Right cardiac atrium (tissue), 5 donors: ENCODE measurements at regions not wholly inside any gene's neighbourhood (a gene's known extent, or its start where the extent isn't known, plus 50 kb on each side); places are given as distances from the start of the nearest gene placed in this dataset.

ENCODE experiments used
- ATAC-seq, 2 donors: fragments of 200-7000 bp; cut with Tn5 transposase; one replicate each; pipeline versions ENCODE4 v1.8.0 to v1.9.1; 2020; ENCODE audit warnings: moderate library complexity in 2 of 2, mild to moderate bottlenecking in 1 of 2
- DNase-seq, 3 donors: peaks; one replicate each; pipeline ENCODE4 v3.0.0-alpha.2; 2020
- H3K27ac ChIP-seq: one replicate; pipeline ENCODE4 v1.5.1; 2013; ENCODE audit warnings: mild to moderate bottlenecking, low read length, control low read depth, moderate library complexity
- H3K27me3 ChIP-seq: one replicate; pipeline ENCODE4 v1.6.1; 2013; ENCODE audit not compliant: control insufficient read depth, insufficient read depth
- H3K4me1 ChIP-seq: one replicate; pipeline ENCODE4 v1.6.1; 2013; ENCODE audit warnings: low read length; ENCODE audit not compliant: control insufficient read depth, insufficient read depth
- H3K4me3 ChIP-seq: one replicate; pipeline ENCODE4 v1.5.1; 2013; ENCODE audit warnings: low read length, control low read depth
- H3K9me3 ChIP-seq: one replicate; pipeline ENCODE4 v1.6.1; 2013; ENCODE audit warnings: low read length; ENCODE audit not compliant: control insufficient read depth
- WGBS: extraction: QIAGEN DNeasy Blood & Tissue Kit; methylation state at CpG from one replicate; pipeline ENCODE4 v1.1.7; 2013; 5-methylcytosine and 5-hydroxymethylcytosine counted together
- intact Hi-C, 4 donors: fragments of 100-400 bp; cut with DNase I; formaldehyde crosslinking; loops; one replicate each; pipeline versions ENCODE4 v1.11.0 to v1.14.0; 2022 to 2023
- donor health status: healthy with polysubstance abuse.
- donor health status: DM: no; HTN: yes; CAD: no.
- donor health status: DM: no; HTN: no; CAD: no.
- donor health status: DM: no; HTN: yes; CAD: no; lungs with severe emphysema.
- donor health status: DM: yes; HTN: yes; CAD: no.

- no peak overlapping the region for H3K4me3 ChIP-seq
- H3K4me1 ChIP-seq = peaks cover 8% of the 10 kb centered on the region
- 96% methylated on average over 2 of the region's 2 CpGs for WGBS
- intact Hi-C loops = no loop called here
- H3K9me3 ChIP-seq = no peaks in the 10 kb centered on the region
- no peak overlapping the region for H3K27ac ChIP-seq
- no peaks in the 10 kb centered on the region for H3K27me3 ChIP-seq
- no peak for ATAC-seq
- no peak for DNase-seq
Observed at GRCh38 chr11:15687342-15687741, 572.6 kb downstream of the INSC start.

- Histone ChIP-seq H3K27me3 (no peaks in the 10 kb centered on the region), H3K9me3 (no peaks in the 10 kb centered on the region), H3K4me3 (no peak overlapping the region), H3K27ac (peak overlapping the region; percentile 36), H3K4me1 (peaks cover 8% of the 10 kb centered on the region)
- peak; percentile 83 to 90 (median 86) for DNase-seq
- WGBS = 30% methylated on average over 4 of the region's 4 CpGs
- intact Hi-C loops = no loop called here
- peak; percentile 94 to 95 for ATAC-seq
Observed at GRCh38 chr11:15688351-15688792, 573.6 kb downstream of the INSC start.

- no peak for DNase-seq
Observed at GRCh38 chr11:15690320-15690719, 575.6 kb downstream of the INSC start.

DNA sequence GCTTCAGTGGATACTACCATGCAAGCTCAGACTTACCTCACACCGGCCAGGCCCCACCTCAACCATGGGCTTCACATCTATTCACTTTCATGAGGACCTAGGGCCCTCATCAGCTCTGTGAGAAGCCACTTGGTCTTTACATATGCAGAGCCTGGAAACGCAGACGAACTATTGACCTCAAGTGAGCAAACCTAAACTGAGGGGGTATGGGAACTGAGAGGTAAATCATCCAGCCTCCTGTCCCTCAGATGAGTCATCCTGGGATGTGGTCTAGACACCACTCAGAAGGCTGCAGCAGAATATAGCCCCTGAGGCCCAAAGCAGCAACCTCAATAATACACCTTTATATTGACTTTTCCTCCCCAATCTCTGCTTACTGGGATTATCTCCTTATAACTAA, 578.0 kb downstream of the INSC start:
- Histone ChIP-seq H3K27me3 (no peaks in the 10 kb centered on the region), H3K4me1 (peaks cover 7% of the 10 kb centered on the region), H3K9me3 (no peaks in the 10 kb centered on the region), H3K4me3 (no peak overlapping the region), H3K27ac (no peak overlapping the region)
- DNase-seq (no peak), ATAC-seq (no peak)
- 96% methylated on average over 3 of the region's 3 CpGs for WGBS
- intact Hi-C loops = no loop called here

More at GRCh38 chr11:15690320-15690719, 575.6 kb downstream of the INSC start:
- Histone ChIP-seq H3K9me3 (no peaks in the 10 kb centered on the region), H3K27me3 (no peaks in the 10 kb centered on the region), H3K4me3 (no peak overlapping the region), H3K4me1 (peaks cover 8% of the 10 kb centered on the region), H3K27ac (no peak overlapping the region)
- 36% methylated on average over 3 of the region's 3 CpGs for WGBS
- intact Hi-C loops = no loop called here
- no peak for ATAC-seq

- WGBS = 64% methylated on average over 3 of the region's 3 CpGs
- DNase-seq = no peak
- Histone ChIP-seq H3K27ac (no peak overlapping the region), H3K9me3 (no peaks in the 10 kb centered on the region), H3K4me1 (no peaks in the 10 kb centered on the region), H3K27me3 (no peaks in the 10 kb centered on the region), H3K4me3 (no peak overlapping the region)
- ATAC-seq = no peak
- intact Hi-C loops = no loop called here
Observed at GRCh38 chr11:15695096-15695721, 580.5 kb downstream of the INSC start.

GRCh38 chr11:15696069-15696468, 581.3 kb downstream of the INSC start:
- Histone ChIP-seq H3K27ac (no peak overlapping the region), H3K4me1 (no peaks in the 10 kb centered on the region), H3K9me3 (no peaks in the 10 kb centered on the region), H3K4me3 (no peak overlapping the region), H3K27me3 (no peaks in the 10 kb centered on the region)
- ATAC-seq (no peak), DNase-seq (no peak)
- intact Hi-C loops = no loop called here
- WGBS = 83% methylated on average over 3 of the region's 3 CpGs

GRCh38 chr11:15697437-15698236, 582.9 kb downstream of the INSC start:
- H3K4me3 ChIP-seq = no peak overlapping the region
- 92% methylated on average over 6 of the region's 6 CpGs for WGBS
- DNase-seq (no peak), ATAC-seq (no peak)
- intact Hi-C loops = no loop called here
- H3K27me3 ChIP-seq = no peaks in the 10 kb centered on the region
- H3K27ac ChIP-seq = no peak overlapping the region
- H3K4me1 ChIP-seq = no peaks in the 10 kb centered on the region
- no peaks in the 10 kb centered on the region for H3K9me3 ChIP-seq

- Histone ChIP-seq H3K27ac (no peak overlapping the region), H3K4me3 (no peak overlapping the region), H3K9me3 (no peaks in the 10 kb centered on the region), H3K4me1 (no peaks in the 10 kb centered on the region), H3K27me3 (no peaks in the 10 kb centered on the region)
- DNase-seq (no peak), ATAC-seq (no peak)
- intact Hi-C loops = no loop called here
- 91% methylated on average over 3 of the region's 3 CpGs for WGBS
Observed at GRCh38 chr11:15698855-15699254, 584.1 kb downstream of the INSC start.

DNA sequence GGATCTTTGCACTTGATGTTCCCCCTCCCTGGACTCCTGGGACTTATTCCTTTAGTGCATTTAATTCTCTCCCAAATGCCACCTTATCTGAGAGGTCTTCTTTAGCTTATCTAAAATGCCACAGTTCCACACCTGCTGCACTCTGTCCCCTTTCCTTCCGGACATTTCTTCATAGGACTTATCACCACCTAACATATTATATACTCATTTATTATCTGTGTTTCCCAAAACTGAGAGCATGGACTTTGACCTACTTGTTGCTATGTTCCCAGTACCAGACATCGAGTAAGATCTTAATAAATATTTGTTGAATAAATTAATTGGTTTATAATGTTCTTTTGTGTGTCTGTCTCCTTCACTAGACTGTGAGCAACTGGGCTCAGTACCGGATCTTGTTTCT, 585.3 kb downstream of the INSC start:
- no peaks in the 10 kb centered on the region for H3K9me3 ChIP-seq
- no peak for ATAC-seq
- intact Hi-C loops = no loop called here
- H3K4me3 ChIP-seq = no peak overlapping the region
- no peak overlapping the region for H3K27ac ChIP-seq
- no peaks in the 10 kb centered on the region for H3K4me1 ChIP-seq
- no peaks in the 10 kb centered on the region for H3K27me3 ChIP-seq
- no peak for DNase-seq
- 85% methylated on average over 3 of the region's 3 CpGs for WGBS

DNA sequence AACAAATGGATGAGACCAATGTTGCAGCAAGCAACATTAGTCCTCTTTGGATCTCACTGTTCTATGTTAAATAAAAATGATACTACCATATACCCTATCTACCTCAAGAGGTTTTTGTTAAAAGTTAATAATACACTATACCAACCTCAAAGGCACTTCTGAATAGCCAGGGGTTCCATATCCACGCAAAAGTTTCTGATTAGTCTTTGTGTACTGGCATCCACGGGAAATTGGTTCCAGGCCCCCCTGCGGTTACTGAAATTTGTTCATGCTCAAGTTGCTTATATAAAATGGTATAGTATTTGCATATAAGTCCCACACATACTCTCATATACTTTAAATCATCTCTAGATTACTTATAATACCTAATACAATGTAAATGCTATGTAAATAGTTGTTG, 585.7 kb downstream of the INSC start:
- Histone ChIP-seq H3K4me3 (no peak overlapping the region), H3K4me1 (no peaks in the 10 kb centered on the region), H3K27ac (no peak overlapping the region), H3K9me3 (no peaks in the 10 kb centered on the region), H3K27me3 (no peaks in the 10 kb centered on the region)
- DNase-seq (no peak), ATAC-seq (no peak)
- WGBS = 98% methylated on average over 3 of the region's 3 CpGs
- intact Hi-C loops = no loop called here

GRCh38 chr11:15704064-15704463, 589.3 kb downstream of the INSC start:
- Histone ChIP-seq H3K9me3 (no peaks in the 10 kb centered on the region), H3K4me1 (peaks cover 7% of the 10 kb centered on the region), H3K27me3 (no peaks in the 10 kb centered on the region), H3K27ac (no peak overlapping the region), H3K4me3 (no peak overlapping the region)
- 94% methylated on average over 1 of the region's 1 CpG for WGBS
- ATAC-seq (no peak), DNase-seq (no peak)
- intact Hi-C loops = no loop called here
